Stimulated activated effector memory CD8-positive, alpha-beta T cell treated with anti-CD3 and anti-CD28 coated beads, Interleukin-12 subunit alpha, Interleukin-12 subunit beta, amount 100 ng/mL, for 72 hours (primary cell): ENCODE measurements at regions not wholly inside any gene's neighbourhood (a gene's known extent, or its start where the extent isn't known, plus 50 kb on each side); places are given as distances from the start of the nearest gene placed in this dataset.
"Not testable (repeated sequence)": the region's sequence is repeated elsewhere in the genome, so short reads cannot be mapped to it uniquely, and the experiment has no call there.

Source experiments
- ATAC-seq: fragments of 150-1000 bp; cut with Tn5 transposase; 2 replicates; pipeline ENCODE4 v1.10.0; 2021
- DNase-seq, 2 donors: peaks; one replicate each; pipeline ENCODE4 v3.0.0; 2021 to 2022; ENCODE audit warnings: low spot score in 2 of 2
- H3K27ac Mint-ChIP-seq: one replicate; pipeline ENCODE4 v1.8.0; 2022; ENCODE audit warnings: mild to moderate bottlenecking, mixed read lengths
- H3K36me3 Mint-ChIP-seq: one replicate; pipeline ENCODE4 v1.8.0; 2022; ENCODE audit warnings: mild to moderate bottlenecking, mixed read lengths
- H3K4me1 Mint-ChIP-seq: one replicate; pipeline ENCODE4 v1.8.0; 2022; ENCODE audit warnings: mixed read lengths
- H3K4me3 Mint-ChIP-seq: one replicate; pipeline ENCODE4 v1.8.0; 2022; ENCODE audit warnings: mild to moderate bottlenecking, mixed read lengths
- H3K9me3 Mint-ChIP-seq: one replicate; pipeline ENCODE4 v1.8.0; 2022; ENCODE audit warnings: mixed read lengths

GRCh38 chr5:87536365-87536764 lies 123.6 kb upstream of the CCNH start:
- no peak overlapping the region for H3K27ac Mint-ChIP-seq
- no peaks in the 10 kb centered on the region for H3K9me3 Mint-ChIP-seq
- ATAC-seq (peak; percentile 32), DNase-seq (no peak)
- no peaks in the 10 kb centered on the region for H3K4me1 Mint-ChIP-seq
- no peak overlapping the region for H3K4me3 Mint-ChIP-seq
- no peaks in the 10 kb centered on the region for H3K36me3 Mint-ChIP-seq

- ATAC-seq (no peak), DNase-seq (no peak)
- Mint-ChIP-seq H3K4me3 (no peak overlapping the region), H3K9me3 (no peaks in the 10 kb centered on the region), H3K36me3 (no peaks in the 10 kb centered on the region), H3K4me1 (no peaks in the 10 kb centered on the region), H3K27ac (no peak overlapping the region)
These were observed 123.0 kb upstream of the CCNH start for GRCh38 chr5:87535706-87536105.

GRCh38 chr5:87529486-87530076 lies 116.9 kb upstream of the CCNH start:
- DNase-seq (no peak), ATAC-seq (no peak)
- Mint-ChIP-seq H3K4me1 (no peaks in the 10 kb centered on the region), H3K9me3 (no peaks in the 10 kb centered on the region), H3K36me3 (no peaks in the 10 kb centered on the region), H3K27ac (no peak overlapping the region), H3K4me3 (no peak overlapping the region)

- DNase-seq = no peak
- H3K27ac Mint-ChIP-seq = no peak overlapping the region
- no peaks in the 10 kb centered on the region for H3K9me3 Mint-ChIP-seq
- H3K36me3 Mint-ChIP-seq = no peaks in the 10 kb centered on the region
- peak; percentile 8 for ATAC-seq
- no peaks in the 10 kb centered on the region for H3K4me1 Mint-ChIP-seq
- H3K4me3 Mint-ChIP-seq = no peak overlapping the region
These were observed 113.4 kb upstream of the CCNH start for GRCh38 chr5:87526131-87526530.

GRCh38 chr5:87524217-87524616 lies 111.5 kb upstream of the CCNH start:
- H3K36me3 Mint-ChIP-seq = no peaks in the 10 kb centered on the region
- H3K27ac Mint-ChIP-seq = no peak overlapping the region
- no peaks in the 10 kb centered on the region for H3K9me3 Mint-ChIP-seq
- ATAC-seq = no peak
- no peak for DNase-seq
- no peak overlapping the region for H3K4me3 Mint-ChIP-seq
- no peaks in the 10 kb centered on the region for H3K4me1 Mint-ChIP-seq

GRCh38 chr5:87511778-87512177 lies 99.0 kb upstream of the CCNH start:
- DNase-seq, H3K4me3 Mint-ChIP-seq, H3K36me3 Mint-ChIP-seq, H3K4me1 Mint-ChIP-seq, H3K9me3 Mint-ChIP-seq, ATAC-seq, H3K27ac Mint-ChIP-seq: not testable (repeated sequence)

GRCh38 chr5:87503004-87503403 lies 90.3 kb upstream of the CCNH start:
- H3K4me1 Mint-ChIP-seq = no peaks in the 10 kb centered on the region
- no peak overlapping the region for H3K27ac Mint-ChIP-seq
- ATAC-seq (no peak), DNase-seq (no peak)
- no peak overlapping the region for H3K4me3 Mint-ChIP-seq
- H3K9me3 Mint-ChIP-seq = no peaks in the 10 kb centered on the region
- no peaks in the 10 kb centered on the region for H3K36me3 Mint-ChIP-seq

GRCh38 chr5:87499478-87500410 lies 87.0 kb upstream of the CCNH start:
- ATAC-seq = peak; percentile 55
- Mint-ChIP-seq H3K4me3 (no peak overlapping the region), H3K4me1 (no peaks in the 10 kb centered on the region), H3K36me3 (no peaks in the 10 kb centered on the region), H3K9me3 (peaks cover 5% of the 10 kb centered on the region), H3K27ac (no peak overlapping the region)
- no peak for DNase-seq
